HG02852 (cell line): ENCODE measurements at regions not wholly inside any gene's neighbourhood (a gene's known extent, or its start where the extent isn't known, plus 50 kb on each side); places are given as distances from the start of the nearest gene placed in this dataset.
A peak's percentile ranks its signal among the peaks of the same experiment; 100 is the strongest.
"Not testable (repeated sequence)": the region's sequence is repeated elsewhere in the genome, so short reads cannot be mapped to it uniquely, and the experiment has no call there.

ENCODE experiments used
- ATAC-seq: cut with Tn5 transposase; IDR thresholded peaks from one replicate; pipeline ENCODE4 v1.9.1; 2021; ENCODE audit warnings: mild to moderate bottlenecking, moderate library complexity; ENCODE audit not compliant: unreplicated experiment

GRCh38 chr14:54251356-54251755 lies 145.5 kb upstream of the CDKN3 start:
- ATAC-seq = no peak

- no peak for ATAC-seq
Measured at GRCh38 chr14:54252072-54252730, 144.6 kb upstream of the CDKN3 start.

- peak; percentile 79 for ATAC-seq
Measured at GRCh38 chr14:54253195-54253947, 143.4 kb upstream of the CDKN3 start.

- ATAC-seq = no peak
Measured at GRCh38 chr14:54256156-54256555, 140.7 kb upstream of the CDKN3 start.

GRCh38 chr14:54257424-54257823 lies 139.4 kb upstream of the CDKN3 start:
- ATAC-seq = no peak

GRCh38 chr14:54258382-54258781 lies 138.4 kb upstream of the CDKN3 start:
- ATAC-seq = no peak

GRCh38 chr14:54259821-54260220 lies 137.0 kb upstream of the CDKN3 start:
- no peak for ATAC-seq

GRCh38 chr14:54261283-54261682 lies 135.5 kb upstream of the CDKN3 start:
- no peak for ATAC-seq

- not testable (repeated sequence) for ATAC-seq
Measured at GRCh38 chr14:54266616-54267015, 130.2 kb upstream of the CDKN3 start.

GRCh38 chr14:54267172-54267571 lies 129.6 kb upstream of the CDKN3 start:
- peak; percentile 93 for ATAC-seq

- ATAC-seq = no peak
Measured at GRCh38 chr14:54275997-54276725, 120.6 kb upstream of the CDKN3 start.

GRCh38 chr14:54278087-54278486 lies 118.7 kb upstream of the CDKN3 start:
- ATAC-seq = no peak

- ATAC-seq = no peak
Measured at GRCh38 chr14:54278665-54279295, 118.0 kb upstream of the CDKN3 start.

- ATAC-seq = no peak
Measured at GRCh38 chr14:54282849-54283248, 114.0 kb upstream of the CDKN3 start.

- ATAC-seq = no peak
Measured at GRCh38 chr14:54285030-54285429, 111.8 kb upstream of the CDKN3 start.

GRCh38 chr14:54291491-54292191 lies 105.2 kb upstream of the CDKN3 start:
- ATAC-seq = no peak

- no peak for ATAC-seq
Measured at GRCh38 chr14:54294802-54295201, 102.0 kb upstream of the CDKN3 start.

GRCh38 chr14:54299410-54300363 lies 97.1 kb upstream of the CDKN3 start:
- ATAC-seq = no peak

- no peak for ATAC-seq
Measured at GRCh38 chr14:54300881-54301280, 95.9 kb upstream of the CDKN3 start.

- no peak for ATAC-seq
Measured at GRCh38 chr14:54301359-54301758, 95.4 kb upstream of the CDKN3 start.
